A549 (cell line): ENCODE measurements at regions not wholly inside any gene's neighbourhood (a gene's known extent, or its start where the extent isn't known, plus 50 kb on each side); places are given as distances from the start of the nearest gene placed in this dataset.

Experiments
- ATAC-seq, 2 experiments: fragments of 200-7000 bp in 1 of 2; fragments of >200 bp in 1 of 2; cut with Nextera tagmentation in 1 of 2; cut with Tn5 transposase in 1 of 2; 3 replicates each; pipeline versions ENCODE4 v1.8.0 to v1.9.1; 2018 to 2020; ENCODE audit warnings: mild to moderate bottlenecking in 1 of 2, moderate library complexity in 1 of 2
- CTCF ChIA-PET: fragments of 300-600 bp; sonication (Branson Sonifier 250); formaldehyde crosslinking; extraction: SDS; loops from one replicate; lab custom pipeline; 2021; ENCODE audit warnings: antibody characterized with exemption, inconsistent platforms; lab: Yijun Ruan, JAX
- POLR2A ChIA-PET: fragments of 350-600 bp; formaldehyde crosslinking; extraction: SDS; loops from one replicate; lab custom pipeline; 2021; ENCODE audit warnings: antibody characterized with exemption, inconsistent platforms; lab: Yijun Ruan, JAX
- DNase-seq, 2 experiments: peaks; one replicate each; pipeline versions ENCODE4 v3.0.0 to v3.0.0-alpha.2; 2011 to 2016; ENCODE audit warnings: low read depth in 1 of 2, low spot score in 1 of 2
- FAIRE-seq: peaks from 2 replicates; lab custom pipeline; 2011; peaks lifted over from hg19 to GRCh38; lab: Jason Lieb, UNC
- H3K27ac ChIP-seq, 2 experiments: fragments of >200 bp; sonication (Bioruptor Twin); formaldehyde crosslinking; 3 replicates each; pipeline ENCODE4 v1.5.1; 2016 to 2017
- H3K4me1 ChIP-seq: fragments of >200 bp; sonication (Bioruptor Twin); formaldehyde crosslinking; 3 replicates; pipeline ENCODE4 v1.6.1; 2016
- H3K4me2 ChIP-seq: fragments of >200 bp; sonication (Bioruptor Twin); formaldehyde crosslinking; 3 replicates; pipeline ENCODE4 v1.6.1; 2016
- H3K4me3 ChIP-seq: fragments of >200 bp; sonication (Bioruptor Twin); formaldehyde crosslinking; 3 replicates; pipeline ENCODE4 v1.5.1; 2016
- H3K9me3 ChIP-seq: fragments of >200 bp; sonication (Bioruptor Twin); formaldehyde crosslinking; 3 replicates; pipeline ENCODE4 v1.6.1; 2016
- BHLHE40 ChIP-seq: IDR thresholded peaks from 2 replicates; pipeline ENCODE4 v1.6.1; 2012; ENCODE audit warnings: low read depth, low read length, inconsistent platforms
- E2F6 ChIP-seq: IDR thresholded peaks from 2 replicates; pipeline ENCODE4 v1.6.1; 2012; ENCODE audit warnings: low read depth, borderline replicate concordance
- EHF ChIP-seq: fragments of 250-450 bp; sonication (Bioruptor Pico); IDR thresholded peaks from 2 replicates; pipeline ENCODE4 v1.5.0; 2020; ENCODE audit warnings: mild to moderate bottlenecking
- ELK1 ChIP-seq: fragments of 150-350 bp; IDR thresholded peaks from 2 replicates; pipeline ENCODE4 v1.6.1; 2014; ENCODE audit warnings: low read depth, mild to moderate bottlenecking, low read length
- EP300 ChIP-seq, 2 experiments: fragments of >200 bp; sonication (Bioruptor Twin); formaldehyde crosslinking; IDR thresholded peaks; 2 replicates in 1 of 2; 3 replicates in 1 of 2; pipeline ENCODE4 v1.6.1; 2016 to 2017
- FOXS1 ChIP-seq: fragments of 250-450 bp; sonication (Bioruptor Pico); IDR thresholded peaks from 2 replicates; pipeline ENCODE4 v1.5.0; 2020; ENCODE audit warnings: mild to moderate bottlenecking, moderate library complexity
- HDAC2 ChIP-seq: fragments of 200-600 bp; sonication (generic); IDR thresholded peaks from 2 replicates; pipeline ENCODE4 v1.6.1; 2016
- HOXB13 ChIP-seq: fragments of 250-450 bp; sonication (Bioruptor Pico); IDR thresholded peaks from 2 replicates; pipeline ENCODE4 v1.5.0; 2020; ENCODE audit warnings: low read depth, mild to moderate bottlenecking, moderate library complexity
- JUN ChIP-seq, 2 experiments: fragments of >200 bp; sonication (Bioruptor Twin); formaldehyde crosslinking; IDR thresholded peaks; 2 replicates in 1 of 2; 3 replicates in 1 of 2; pipeline ENCODE4 v1.6.1; 2016 to 2017
- JUNB ChIP-seq: fragments of >200 bp; sonication (Bioruptor Twin); formaldehyde crosslinking; IDR thresholded peaks from 2 replicates; pipeline ENCODE4 v1.6.1; 2016
- MAFK ChIP-seq: fragments of 450-650 bp; IDR thresholded peaks from 2 replicates; pipeline ENCODE4 v1.6.1; 2014; ENCODE audit not compliant: partially characterized antibody
- NPAS2 ChIP-seq: fragments of 250-450 bp; sonication (Bioruptor Pico); IDR thresholded peaks from 2 replicates; pipeline ENCODE4 v1.8.0; 2022; ENCODE audit warnings: mild to moderate bottlenecking, moderate library complexity, borderline replicate concordance
- PHF8 ChIP-seq: fragments of 200-600 bp; sonication (generic); IDR thresholded peaks from 2 replicates; pipeline ENCODE4 v1.6.1; 2016; ENCODE audit warnings: low read depth, mild to moderate bottlenecking, antibody characterized with exemption, moderate library complexity, borderline replicate concordance
- POLR2A ChIP-seq: IDR thresholded peaks from 2 replicates; pipeline ENCODE4 v1.6.1; 2012; ENCODE audit warnings: mild to moderate bottlenecking, low read length
- RARB ChIP-seq: fragments of 250-450 bp; sonication (Bioruptor Pico); IDR thresholded peaks from 2 replicates; pipeline ENCODE4 v1.8.0; 2021; ENCODE audit warnings: mild to moderate bottlenecking, moderate library complexity
- RCOR1 ChIP-seq: fragments of 150-350 bp; IDR thresholded peaks from 2 replicates; pipeline ENCODE4 v1.6.1; 2014; ENCODE audit warnings: antibody characterized with exemption, low read length, low read depth
- RFX5 ChIP-seq: fragments of 450-650 bp; IDR thresholded peaks from 2 replicates; pipeline ENCODE4 v1.7.1; 2014; ENCODE audit warnings: antibody characterized with exemption, mild to moderate bottlenecking, moderate library complexity
- RNF2 ChIP-seq: fragments of 200-600 bp; sonication (generic); IDR thresholded peaks from 2 replicates; pipeline ENCODE4 v1.6.1; 2016; ENCODE audit warnings: low read depth, mild to moderate bottlenecking, antibody characterized with exemption, moderate library complexity, borderline replicate concordance
- USF2 ChIP-seq: fragments of 450-650 bp; IDR thresholded peaks from 2 replicates; pipeline ENCODE4 v1.6.1; 2014; ENCODE audit warnings: antibody characterized with exemption
- ZC3H11A ChIP-seq: fragments of 450-650 bp; IDR thresholded peaks from 2 replicates; pipeline ENCODE4 v1.6.1; 2014; ENCODE audit warnings: antibody characterized with exemption, mild to moderate bottlenecking
- ZFP36 ChIP-seq: fragments of 450-650 bp; IDR thresholded peaks from 2 replicates; pipeline ENCODE4 v1.6.1; 2014; ENCODE audit warnings: borderline replicate concordance; ENCODE audit not compliant: partially characterized antibody
- WGBS: methylation state at CpG from one replicate; pipeline ENCODE4 v1.1.6; 2017; ENCODE audit errors: missing lambda C conversion rate; 5-methylcytosine and 5-hydroxymethylcytosine counted together
- TF ChIP-seq, protein P1 (sequence below): fragments of >200 bp; sonication (Bioruptor Twin); formaldehyde crosslinking; IDR thresholded peaks from 2 replicates; pipeline ENCODE4 v1.6.1; 2016

DNA sequence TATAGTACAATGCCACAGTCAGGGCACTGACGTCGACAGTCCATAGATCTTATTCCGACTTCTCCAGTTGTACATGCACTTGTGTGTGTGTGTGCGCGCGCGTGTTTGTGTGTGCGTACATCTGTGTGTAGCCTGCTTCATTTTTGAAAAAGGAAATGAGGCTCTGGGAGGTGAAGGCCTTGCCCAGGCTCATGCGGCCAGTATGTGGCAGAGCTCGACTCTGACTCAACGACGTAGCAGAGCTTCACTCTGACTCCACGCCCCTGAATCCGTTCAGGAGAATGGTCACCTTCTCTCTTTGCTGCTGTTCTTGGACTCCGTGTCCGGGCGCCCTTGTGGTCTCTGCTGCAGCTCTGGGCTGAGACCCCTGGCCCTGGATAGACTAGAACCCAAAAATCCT, 81.6 kb upstream of the CIBAR2 start:
- POLR2A ChIA-PET, result no interaction called here
- CTCF ChIA-PET, result interaction anchor here (0.8 to 2.0 kb wide), 3 partner anchors 9 to 19 kb away, joined by 3 to 7 read pairs (median 3); no protein-coding TSS in a partner anchor
- Histone ChIP-seq H3K9me3 (no peaks in the 10 kb centered on the region), H3K4me3 (no peak overlapping the region), H3K27ac (no peak overlapping the region), H3K4me2 (no peak overlapping the region), H3K4me1 (peaks cover 5% of the 10 kb centered on the region; the same call in 2 of the 3 replicates)
- TF ChIP-seq NPAS2 (CRISPR knock-in tag) (no peak), HDAC2 (no peak), PHF8 (no peak), USF2 (no peak), POLR2A (no peak), MAFK (no peak), RFX5 (no peak), JUN (IDR thresholded peaks at IDR 0.05) (no peak), JUNB (no peak), RARB (CRISPR knock-in tag) (no peak)
- 92% methylated on average over 17 of the region's 17 CpGs for WGBS
- FAIRE-seq (no peak), ATAC-seq (no peak), DNase-seq (no peak)

DNA sequence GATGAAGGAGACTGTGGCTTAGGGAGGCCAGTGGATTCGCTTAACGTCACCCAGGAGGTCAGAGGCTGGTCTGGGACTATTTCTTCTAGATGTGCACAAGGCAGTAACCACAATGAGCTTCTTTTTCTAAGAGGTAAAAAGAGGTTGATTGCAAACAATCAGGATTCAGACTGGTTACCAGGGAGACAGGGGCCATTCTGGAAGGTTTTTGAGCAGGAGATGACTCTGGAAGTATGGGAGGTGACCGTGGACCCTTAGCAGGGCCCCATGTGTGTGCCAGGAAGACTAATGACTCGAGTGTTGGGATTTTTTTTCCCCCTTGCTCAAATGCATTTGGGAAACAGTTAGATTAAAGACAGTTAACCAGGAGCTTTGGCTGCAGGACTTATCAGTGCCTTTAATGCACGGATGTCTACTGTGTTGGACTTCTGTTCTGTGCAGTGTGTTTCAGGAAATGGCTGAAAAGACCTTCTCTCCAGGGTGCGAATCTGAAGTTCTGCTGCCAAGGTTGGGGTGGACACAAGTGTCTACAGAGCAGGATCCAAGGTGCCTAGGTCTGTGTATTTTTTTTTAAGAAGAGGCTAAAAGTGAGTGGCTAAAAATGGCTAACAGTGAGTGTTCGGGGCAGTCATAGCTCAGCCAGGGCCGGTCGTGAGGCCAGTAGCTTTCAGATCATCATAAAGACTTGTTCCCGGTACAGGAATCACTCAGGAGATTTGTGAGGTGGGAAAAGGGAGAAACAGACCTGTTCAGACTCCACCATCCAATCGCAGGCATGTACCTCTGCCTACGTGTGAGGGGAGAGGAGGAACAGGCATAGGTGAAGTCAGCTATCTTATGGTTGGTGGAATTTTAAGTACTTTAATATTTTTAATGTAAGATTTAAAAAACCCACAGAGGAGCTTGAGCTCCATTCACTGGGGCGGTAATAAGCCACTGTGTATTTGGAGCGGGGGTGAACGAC, 82.3 kb upstream of the CIBAR2 start:
- H3K4me1 ChIP-seq, result peaks cover 9% of the 10 kb centered on the region; the same call in 2 of the 3 replicates
- ChIA-PET POLR2A (no interaction called here), CTCF (interaction anchor here (0.8 to 2.0 kb wide), 7 partner anchors 9 to 80 kb away, joined by 3 to 7 read pairs (median 3); no protein-coding TSS in a partner anchor)
- H3K4me3 ChIP-seq, result no peak overlapping the region
- FAIRE-seq (no peak), ATAC-seq (no peak), DNase-seq (no peak)
- no peak for TF ChIP-seq ELK1
- no peak for TF ChIP-seq EP300 (IDR thresholded peaks at IDR 0.05)
- no peak for TF ChIP-seq ZC3H11A
- no peak for TF ChIP-seq EHF (CRISPR knock-in tag)
- no peak for TF ChIP-seq RNF2
- TF ChIP-seq, protein P1, sequence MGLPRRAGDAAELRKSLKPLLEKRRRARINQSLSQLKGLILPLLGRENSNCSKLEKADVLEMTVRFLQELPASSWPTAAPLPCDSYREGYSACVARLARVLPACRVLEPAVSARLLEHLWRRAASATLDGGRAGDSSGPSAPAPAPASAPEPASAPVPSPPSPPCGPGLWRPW, result no peak
- TF ChIP-seq FOXS1, result no peak
- TF ChIP-seq HOXB13 (CRISPR knock-in tag), result no peak
- no peak for TF ChIP-seq RARB (CRISPR knock-in tag)
- no peak for TF ChIP-seq E2F6
- TF ChIP-seq BHLHE40, result no peak
- no peak overlapping the region for H3K4me2 ChIP-seq
- WGBS, result 88% methylated on average over 15 of the region's 15 CpGs
- no peaks in the 10 kb centered on the region for H3K9me3 ChIP-seq
- no peak overlapping the region for H3K27ac ChIP-seq

GRCh38 chr16:85195271-85195647, 83.0 kb upstream of the CIBAR2 start:
- H3K9me3 ChIP-seq, result no peaks in the 10 kb centered on the region
- ATAC-seq (no peak), FAIRE-seq (no peak), DNase-seq (no peak)
- no peak for TF ChIP-seq RCOR1
- peak; percentile 5 for TF ChIP-seq ZFP36
- no peak overlapping the region for H3K4me2 ChIP-seq
- no peak overlapping the region for H3K4me3 ChIP-seq
- no peak overlapping the region for H3K27ac ChIP-seq
- POLR2A ChIA-PET, result no interaction called here
- WGBS, result 76% methylated on average over 8 of the region's 8 CpGs
- CTCF ChIA-PET, result interaction anchor here (0.8 to 1.7 kb wide), 5 partner anchors 20 to 81 kb away, joined by 3 to 4 read pairs (median 3); no protein-coding TSS in a partner anchor
- H3K4me1 ChIP-seq, result peaks cover 9% of the 10 kb centered on the region; the same call in 2 of the 3 replicates
